GM23338 (cell line): ENCODE measurements at regions not wholly inside any gene's neighbourhood (a gene's known extent, or its start where the extent isn't known, plus 50 kb on each side); places are given as distances from the start of the nearest gene placed in this dataset.

ENCODE experiments used
- ATAC-seq: fragments of 200-7000 bp; cut with Tn5 transposase; 3 replicates; pipeline ENCODE4 v1.9.1; 2020
- DNase-seq: peaks from one replicate; pipeline ENCODE4 v3.0.0-alpha.2; 2015; ENCODE audit warnings: low spot score
- H2AFZ ChIP-seq: fragments of 200-600 bp; sonication (generic); 2 replicates; pipeline ENCODE4 v1.8.0; 2016; ENCODE audit warnings: antibody characterized with exemption, mild to moderate bottlenecking, moderate library complexity
- H3F3A ChIP-seq: fragments of 200-600 bp; sonication (generic); replicated peaks from 2 replicates; pipeline ENCODE4 v1.8.0; 2017; ENCODE audit warnings: antibody characterized with exemption, mixed run types, low read depth
- H3K27ac ChIP-seq: fragments of 200-600 bp; sonication (generic); 2 replicates; pipeline ENCODE4 v1.6.1; 2016; ENCODE audit warnings: low read depth
- H3K27me3 ChIP-seq: fragments of 200-600 bp; sonication (generic); 2 replicates; pipeline ENCODE4 v1.8.0; 2016; ENCODE audit warnings: mild to moderate bottlenecking, mixed run types, moderate library complexity; ENCODE audit not compliant: insufficient read depth
- H3K36me3 ChIP-seq: fragments of 200-600 bp; sonication (generic); 2 replicates; pipeline ENCODE4 v1.8.0; 2016; ENCODE audit warnings: mild to moderate bottlenecking; ENCODE audit not compliant: insufficient read depth
- H3K4me1 ChIP-seq: fragments of 200-600 bp; sonication (generic); 2 replicates; pipeline ENCODE4 v1.8.0; 2016; ENCODE audit warnings: mild to moderate bottlenecking, moderate library complexity; ENCODE audit not compliant: insufficient read depth
- H3K4me2 ChIP-seq: fragments of 200-600 bp; sonication (generic); 2 replicates; pipeline ENCODE4 v1.7.1; 2017; ENCODE audit warnings: mixed run types
- H3K4me3 ChIP-seq: fragments of 200-600 bp; sonication (generic); 2 replicates; pipeline ENCODE4 v1.6.1; 2016; ENCODE audit warnings: mixed run types
- H3K79me2 ChIP-seq: fragments of 200-600 bp; sonication (generic); replicated peaks from 2 replicates; pipeline ENCODE4 v1.8.0; 2017; ENCODE audit warnings: mild to moderate bottlenecking; ENCODE audit not compliant: insufficient read depth
- H3K9me2 ChIP-seq: fragments of 200-600 bp; sonication (generic); 2 replicates; pipeline ENCODE4 v1.8.0; 2017; ENCODE audit not compliant: insufficient read depth
- H4K20me1 ChIP-seq: fragments of 200-600 bp; sonication (generic); replicated peaks from 2 replicates; pipeline ENCODE4 v1.8.0; 2017; ENCODE audit warnings: mild to moderate bottlenecking; ENCODE audit not compliant: insufficient read depth
- H3K27ac Mint-ChIP-seq: 2 replicates; pipeline ENCODE4 v1.8.0; 2020; ENCODE audit warnings: inconsistent platforms, mild to moderate bottlenecking, moderate library complexity, mixed read lengths
- H3K27me3 Mint-ChIP-seq: 3 replicates; pipeline ENCODE4 v1.8.0; 2022; ENCODE audit warnings: low read depth, mild to moderate bottlenecking, moderate library complexity, mixed read lengths, inconsistent platforms; ENCODE audit not compliant: insufficient read depth, poor library complexity
- H3K36me3 Mint-ChIP-seq: 3 replicates; pipeline ENCODE4 v1.8.0; 2021; ENCODE audit warnings: low read depth, mild to moderate bottlenecking, inconsistent platforms, moderate library complexity, mixed read lengths
- H3K4me1 Mint-ChIP-seq: 3 replicates; pipeline ENCODE4 v1.8.0; 2020; ENCODE audit warnings: mild to moderate bottlenecking, inconsistent platforms, mixed read lengths
- H3K4me3 Mint-ChIP-seq: 3 replicates; pipeline ENCODE4 v1.8.0; 2021; ENCODE audit warnings: moderate library complexity, mild to moderate bottlenecking, inconsistent platforms, mixed read lengths
- H3K9me3 Mint-ChIP-seq: 3 replicates; pipeline ENCODE4 v1.8.0; 2020; ENCODE audit warnings: moderate library complexity, mild to moderate bottlenecking, inconsistent platforms, mixed read lengths
- CREB1 ChIP-seq: fragments of 250-450 bp; sonication (Bioruptor Pico); IDR thresholded peaks from 2 replicates; pipeline ENCODE4 v1.5.0; 2020; ENCODE audit warnings: low read depth, mild to moderate bottlenecking, moderate library complexity
- EZH2 ChIP-seq: fragments of 200-600 bp; sonication (generic); IDR thresholded peaks from one replicate; pipeline ENCODE4 v1.8.0; 2017; ENCODE audit warnings: antibody characterized with exemption, mild to moderate bottlenecking, low read depth; ENCODE audit not compliant: unreplicated experiment
- EZH2phosphoT487 ChIP-seq: fragments of 200-600 bp; sonication (generic); IDR thresholded peaks from one replicate; pipeline ENCODE4 v1.8.1; 2018; ENCODE audit warnings: antibody characterized with exemption; ENCODE audit not compliant: unreplicated experiment
- JUNB ChIP-seq: IDR thresholded peaks from one replicate; pipeline ENCODE4 v1.6.1; 2016; ENCODE audit warnings: antibody characterized with exemption; ENCODE audit not compliant: unreplicated experiment
- NANOG ChIP-seq: IDR thresholded peaks from 2 replicates; pipeline ENCODE4 v1.6.1; 2016; ENCODE audit warnings: antibody characterized with exemption, borderline replicate concordance
- POLR2AphosphoS5 ChIP-seq: IDR thresholded peaks from 2 replicates; pipeline ENCODE4 v1.6.1; 2016; ENCODE audit warnings: antibody characterized with exemption, low read depth
- STAT1 ChIP-seq: IDR thresholded peaks from one replicate; pipeline ENCODE4 v1.6.1; 2016; ENCODE audit warnings: antibody characterized with exemption; ENCODE audit not compliant: unreplicated experiment
- ZNF114 ChIP-seq: fragments of 250-450 bp; sonication (Bioruptor Pico); IDR thresholded peaks from 2 replicates; pipeline ENCODE4 v1.5.0; 2020; ENCODE audit warnings: mild to moderate bottlenecking, moderate library complexity
- ZNF331 ChIP-seq: fragments of 250-450 bp; sonication (Bioruptor Pico); IDR thresholded peaks from 2 replicates; pipeline ENCODE4 v1.5.0; 2020; ENCODE audit warnings: low read depth, mild to moderate bottlenecking, moderate library complexity
- TF ChIP-seq, protein P1 (sequence below): IDR thresholded peaks from 2 replicates; pipeline ENCODE4 v1.6.1; 2016; ENCODE audit warnings: antibody characterized with exemption
- TF ChIP-seq, protein P2 (sequence below): IDR thresholded peaks from one replicate; pipeline ENCODE4 v1.6.1; 2018; ENCODE audit warnings: antibody characterized with exemption; ENCODE audit not compliant: unreplicated experiment
- TF ChIP-seq, protein P3 (sequence below), 2 experiments: fragments of 200-600 bp in 1 of 2; sonication (generic) in 1 of 2; conservative IDR thresholded peaks; 2 replicates each; pipeline versions ENCODE4 v1.5.1 to v1.6.1; 2016 to 2017; ENCODE audit warnings: antibody characterized with exemption in 2 of 2, low read depth in 2 of 2, mild to moderate bottlenecking in 2 of 2, moderate library complexity in 1 of 2
- TF ChIP-seq, protein P4 (sequence below): fragments of 250-450 bp; sonication (Bioruptor Pico); IDR thresholded peaks from 2 replicates; pipeline ENCODE4 v1.5.0; 2020; ENCODE audit warnings: mild to moderate bottlenecking, moderate library complexity

DNA sequence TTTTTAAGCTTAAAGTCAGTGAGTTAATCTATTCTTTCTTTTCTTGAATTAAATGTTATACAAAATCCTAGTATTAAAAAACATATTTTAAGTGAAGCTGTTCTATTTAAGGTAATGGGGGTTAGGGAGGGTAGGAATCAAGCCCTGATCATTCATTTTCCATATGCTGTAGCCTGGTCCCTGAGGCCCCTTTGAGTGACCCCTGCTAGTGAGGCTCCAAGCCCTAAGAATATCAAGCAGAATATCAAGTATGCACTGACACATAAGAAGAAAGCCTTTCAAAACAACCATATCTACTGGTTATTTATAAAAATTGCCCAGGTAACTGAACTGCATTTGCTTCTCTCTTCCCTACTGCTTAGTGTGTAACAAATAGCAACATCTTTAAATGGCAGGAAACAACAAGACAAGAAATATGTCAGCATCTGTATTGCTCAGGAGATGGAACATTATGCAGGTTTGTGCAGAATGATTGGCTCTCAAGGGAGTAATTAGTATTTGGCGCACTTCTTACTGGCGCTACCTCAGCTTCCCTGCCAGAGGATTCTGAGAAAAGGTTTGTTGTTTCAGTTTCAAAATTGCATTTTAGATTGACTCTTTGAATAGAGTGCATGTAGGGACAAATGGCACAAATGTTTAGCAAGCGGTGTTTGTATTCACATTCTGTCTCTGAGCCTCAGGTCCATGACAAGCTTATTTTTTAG, 223.0 kb downstream of the DUSP6 start:
- no peaks in the 10 kb centered on the region for H3K4me1 ChIP-seq
- no peaks in the 10 kb centered on the region for H3K79me2 ChIP-seq
- H3K4me3 Mint-ChIP-seq: no peak overlapping the region
- no peaks in the 10 kb centered on the region for H4K20me1 ChIP-seq
- no peaks in the 10 kb centered on the region for H3K36me3 Mint-ChIP-seq
- H3F3A ChIP-seq: no peaks in the 10 kb centered on the region
- no peaks in the 10 kb centered on the region for H3K27me3 Mint-ChIP-seq
- no peaks in the 10 kb centered on the region for H3K36me3 ChIP-seq
- 0 out of 2 replicates have a peak, but pooled peaks cover 5% of the 10 kb centered on the region for H3K9me2 ChIP-seq
- no peak overlapping the region for H2AFZ ChIP-seq
- H3K4me1 Mint-ChIP-seq: no peaks in the 10 kb centered on the region; the same call in 2 of the 3 replicates
- no peak overlapping the region for H3K4me3 ChIP-seq
- H3K27me3 ChIP-seq: no peaks in the 10 kb centered on the region
- no peak overlapping the region for H3K27ac ChIP-seq
- ATAC-seq (no peak), DNase-seq (no peak)
- no peak for TF ChIP-seq POLR2AphosphoS5
- TF ChIP-seq EZH2: no peak
- no peak for TF ChIP-seq STAT1
- TF ChIP-seq CREB1: no peak
- no peak for TF ChIP-seq JUNB
- TF ChIP-seq, protein P1, sequence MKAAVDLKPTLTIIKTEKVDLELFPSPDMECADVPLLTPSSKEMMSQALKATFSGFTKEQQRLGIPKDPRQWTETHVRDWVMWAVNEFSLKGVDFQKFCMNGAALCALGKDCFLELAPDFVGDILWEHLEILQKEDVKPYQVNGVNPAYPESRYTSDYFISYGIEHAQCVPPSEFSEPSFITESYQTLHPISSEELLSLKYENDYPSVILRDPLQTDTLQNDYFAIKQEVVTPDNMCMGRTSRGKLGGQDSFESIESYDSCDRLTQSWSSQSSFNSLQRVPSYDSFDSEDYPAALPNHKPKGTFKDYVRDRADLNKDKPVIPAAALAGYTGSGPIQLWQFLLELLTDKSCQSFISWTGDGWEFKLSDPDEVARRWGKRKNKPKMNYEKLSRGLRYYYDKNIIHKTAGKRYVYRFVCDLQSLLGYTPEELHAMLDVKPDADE: no peak
- no peak for TF ChIP-seq NANOG
- TF ChIP-seq, protein P2, sequence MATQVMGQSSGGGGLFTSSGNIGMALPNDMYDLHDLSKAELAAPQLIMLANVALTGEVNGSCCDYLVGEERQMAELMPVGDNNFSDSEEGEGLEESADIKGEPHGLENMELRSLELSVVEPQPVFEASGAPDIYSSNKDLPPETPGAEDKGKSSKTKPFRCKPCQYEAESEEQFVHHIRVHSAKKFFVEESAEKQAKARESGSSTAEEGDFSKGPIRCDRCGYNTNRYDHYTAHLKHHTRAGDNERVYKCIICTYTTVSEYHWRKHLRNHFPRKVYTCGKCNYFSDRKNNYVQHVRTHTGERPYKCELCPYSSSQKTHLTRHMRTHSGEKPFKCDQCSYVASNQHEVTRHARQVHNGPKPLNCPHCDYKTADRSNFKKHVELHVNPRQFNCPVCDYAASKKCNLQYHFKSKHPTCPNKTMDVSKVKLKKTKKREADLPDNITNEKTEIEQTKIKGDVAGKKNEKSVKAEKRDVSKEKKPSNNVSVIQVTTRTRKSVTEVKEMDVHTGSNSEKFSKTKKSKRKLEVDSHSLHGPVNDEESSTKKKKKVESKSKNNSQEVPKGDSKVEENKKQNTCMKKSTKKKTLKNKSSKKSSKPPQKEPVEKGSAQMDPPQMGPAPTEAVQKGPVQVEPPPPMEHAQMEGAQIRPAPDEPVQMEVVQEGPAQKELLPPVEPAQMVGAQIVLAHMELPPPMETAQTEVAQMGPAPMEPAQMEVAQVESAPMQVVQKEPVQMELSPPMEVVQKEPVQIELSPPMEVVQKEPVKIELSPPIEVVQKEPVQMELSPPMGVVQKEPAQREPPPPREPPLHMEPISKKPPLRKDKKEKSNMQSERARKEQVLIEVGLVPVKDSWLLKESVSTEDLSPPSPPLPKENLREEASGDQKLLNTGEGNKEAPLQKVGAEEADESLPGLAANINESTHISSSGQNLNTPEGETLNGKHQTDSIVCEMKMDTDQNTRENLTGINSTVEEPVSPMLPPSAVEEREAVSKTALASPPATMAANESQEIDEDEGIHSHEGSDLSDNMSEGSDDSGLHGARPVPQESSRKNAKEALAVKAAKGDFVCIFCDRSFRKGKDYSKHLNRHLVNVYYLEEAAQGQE: no peak
- TF ChIP-seq ZNF114 (CRISPR knock-in tag): no peak
- TF ChIP-seq, protein P3, sequence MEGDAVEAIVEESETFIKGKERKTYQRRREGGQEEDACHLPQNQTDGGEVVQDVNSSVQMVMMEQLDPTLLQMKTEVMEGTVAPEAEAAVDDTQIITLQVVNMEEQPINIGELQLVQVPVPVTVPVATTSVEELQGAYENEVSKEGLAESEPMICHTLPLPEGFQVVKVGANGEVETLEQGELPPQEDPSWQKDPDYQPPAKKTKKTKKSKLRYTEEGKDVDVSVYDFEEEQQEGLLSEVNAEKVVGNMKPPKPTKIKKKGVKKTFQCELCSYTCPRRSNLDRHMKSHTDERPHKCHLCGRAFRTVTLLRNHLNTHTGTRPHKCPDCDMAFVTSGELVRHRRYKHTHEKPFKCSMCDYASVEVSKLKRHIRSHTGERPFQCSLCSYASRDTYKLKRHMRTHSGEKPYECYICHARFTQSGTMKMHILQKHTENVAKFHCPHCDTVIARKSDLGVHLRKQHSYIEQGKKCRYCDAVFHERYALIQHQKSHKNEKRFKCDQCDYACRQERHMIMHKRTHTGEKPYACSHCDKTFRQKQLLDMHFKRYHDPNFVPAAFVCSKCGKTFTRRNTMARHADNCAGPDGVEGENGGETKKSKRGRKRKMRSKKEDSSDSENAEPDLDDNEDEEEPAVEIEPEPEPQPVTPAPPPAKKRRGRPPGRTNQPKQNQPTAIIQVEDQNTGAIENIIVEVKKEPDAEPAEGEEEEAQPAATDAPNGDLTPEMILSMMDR (conservative IDR thresholded peaks at IDR 0.05; ENCODE audit: low read depth in 2 of 2): no peak
- TF ChIP-seq ZNF331 (CRISPR knock-in tag): no peak
- TF ChIP-seq, protein P4, sequence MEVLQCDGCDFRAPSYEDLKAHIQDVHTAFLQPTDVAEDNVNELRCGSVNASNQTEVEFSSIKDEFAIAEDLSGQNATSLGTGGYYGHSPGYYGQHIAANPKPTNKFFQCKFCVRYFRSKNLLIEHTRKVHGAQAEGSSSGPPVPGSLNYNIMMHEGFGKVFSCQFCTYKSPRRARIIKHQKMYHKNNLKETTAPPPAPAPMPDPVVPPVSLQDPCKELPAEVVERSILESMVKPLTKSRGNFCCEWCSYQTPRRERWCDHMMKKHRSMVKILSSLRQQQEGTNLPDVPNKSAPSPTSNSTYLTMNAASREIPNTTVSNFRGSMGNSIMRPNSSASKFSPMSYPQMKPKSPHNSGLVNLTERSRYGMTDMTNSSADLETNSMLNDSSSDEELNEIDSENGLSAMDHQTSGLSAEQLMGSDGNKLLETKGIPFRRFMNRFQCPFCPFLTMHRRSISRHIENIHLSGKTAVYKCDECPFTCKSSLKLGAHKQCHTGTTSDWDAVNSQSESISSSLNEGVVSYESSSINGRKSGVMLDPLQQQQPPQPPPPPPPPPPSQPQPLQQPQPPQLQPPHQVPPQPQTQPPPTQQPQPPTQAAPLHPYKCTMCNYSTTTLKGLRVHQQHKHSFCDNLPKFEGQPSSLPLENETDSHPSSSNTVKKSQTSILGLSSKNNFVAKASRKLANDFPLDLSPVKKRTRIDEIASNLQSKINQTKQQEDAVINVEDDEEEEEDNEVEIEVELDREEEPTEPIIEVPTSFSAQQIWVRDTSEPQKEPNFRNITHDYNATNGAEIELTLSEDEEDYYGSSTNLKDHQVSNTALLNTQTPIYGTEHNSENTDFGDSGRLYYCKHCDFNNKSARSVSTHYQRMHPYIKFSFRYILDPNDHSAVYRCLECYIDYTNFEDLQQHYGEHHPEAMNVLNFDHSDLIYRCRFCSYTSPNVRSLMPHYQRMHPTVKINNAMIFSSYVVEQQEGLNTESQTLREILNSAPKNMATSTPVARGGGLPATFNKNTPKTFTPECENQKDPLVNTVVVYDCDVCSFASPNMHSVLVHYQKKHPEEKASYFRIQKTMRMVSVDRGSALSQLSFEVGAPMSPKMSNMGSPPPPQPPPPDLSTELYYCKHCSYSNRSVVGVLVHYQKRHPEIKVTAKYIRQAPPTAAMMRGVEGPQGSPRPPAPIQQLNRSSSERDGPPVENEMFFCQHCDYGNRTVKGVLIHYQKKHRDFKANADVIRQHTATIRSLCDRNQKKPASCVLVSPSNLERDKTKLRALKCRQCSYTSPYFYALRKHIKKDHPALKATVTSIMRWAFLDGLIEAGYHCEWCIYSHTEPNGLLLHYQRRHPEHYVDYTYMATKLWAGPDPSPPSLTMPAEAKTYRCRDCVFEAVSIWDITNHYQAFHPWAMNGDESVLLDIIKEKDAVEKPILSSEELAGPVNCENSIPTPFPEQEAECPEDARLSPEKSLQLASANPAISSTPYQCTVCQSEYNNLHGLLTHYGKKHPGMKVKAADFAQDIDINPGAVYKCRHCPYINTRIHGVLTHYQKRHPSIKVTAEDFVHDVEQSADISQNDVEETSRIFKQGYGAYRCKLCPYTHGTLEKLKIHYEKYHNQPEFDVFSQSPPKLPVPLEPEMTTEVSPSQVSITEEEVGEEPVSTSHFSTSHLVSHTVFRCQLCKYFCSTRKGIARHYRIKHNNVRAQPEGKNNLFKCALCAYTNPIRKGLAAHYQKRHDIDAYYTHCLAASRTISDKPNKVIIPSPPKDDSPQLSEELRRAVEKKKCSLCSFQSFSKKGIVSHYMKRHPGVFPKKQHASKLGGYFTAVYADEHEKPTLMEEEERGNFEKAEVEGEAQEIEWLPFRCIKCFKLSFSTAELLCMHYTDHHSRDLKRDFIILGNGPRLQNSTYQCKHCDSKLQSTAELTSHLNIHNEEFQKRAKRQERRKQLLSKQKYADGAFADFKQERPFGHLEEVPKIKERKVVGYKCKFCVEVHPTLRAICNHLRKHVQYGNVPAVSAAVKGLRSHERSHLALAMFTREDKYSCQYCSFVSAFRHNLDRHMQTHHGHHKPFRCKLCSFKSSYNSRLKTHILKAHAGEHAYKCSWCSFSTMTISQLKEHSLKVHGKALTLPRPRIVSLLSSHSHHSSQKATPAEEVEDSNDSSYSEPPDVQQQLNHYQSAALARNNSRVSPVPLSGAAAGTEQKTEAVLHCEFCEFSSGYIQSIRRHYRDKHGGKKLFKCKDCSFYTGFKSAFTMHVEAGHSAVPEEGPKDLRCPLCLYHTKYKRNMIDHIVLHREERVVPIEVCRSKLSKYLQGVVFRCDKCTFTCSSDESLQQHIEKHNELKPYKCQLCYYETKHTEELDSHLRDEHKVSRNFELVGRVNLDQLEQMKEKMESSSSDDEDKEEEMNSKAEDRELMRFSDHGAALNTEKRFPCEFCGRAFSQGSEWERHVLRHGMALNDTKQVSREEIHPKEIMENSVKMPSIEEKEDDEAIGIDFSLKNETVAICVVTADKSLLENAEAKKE (CRISPR knock-in tag): no peak
- TF ChIP-seq EZH2phosphoT487: no peak
- H3K9me3 Mint-ChIP-seq: no peaks in the 10 kb centered on the region
- no peak overlapping the region for H3K27ac Mint-ChIP-seq
- H3K4me2 ChIP-seq: no peak overlapping the region
